Activated CD4-positive, CD25-positive, alpha-beta regulatory T cell treated with anti-CD3 and anti-CD28 coated beads, Interleukin-2, amount 50 U/mL, for 72 hours (primary cell): ENCODE measurements at regions not wholly inside any gene's neighbourhood (a gene's known extent, or its start where the extent isn't known, plus 50 kb on each side); places are given as distances from the start of the nearest gene placed in this dataset.
"Not testable (repeated sequence)": the region's sequence is repeated elsewhere in the genome, so short reads cannot be mapped to it uniquely, and the experiment has no call there.

Source experiments
- DNase-seq: peaks from one replicate; pipeline ENCODE4 v3.0.0; 2021

DNA sequence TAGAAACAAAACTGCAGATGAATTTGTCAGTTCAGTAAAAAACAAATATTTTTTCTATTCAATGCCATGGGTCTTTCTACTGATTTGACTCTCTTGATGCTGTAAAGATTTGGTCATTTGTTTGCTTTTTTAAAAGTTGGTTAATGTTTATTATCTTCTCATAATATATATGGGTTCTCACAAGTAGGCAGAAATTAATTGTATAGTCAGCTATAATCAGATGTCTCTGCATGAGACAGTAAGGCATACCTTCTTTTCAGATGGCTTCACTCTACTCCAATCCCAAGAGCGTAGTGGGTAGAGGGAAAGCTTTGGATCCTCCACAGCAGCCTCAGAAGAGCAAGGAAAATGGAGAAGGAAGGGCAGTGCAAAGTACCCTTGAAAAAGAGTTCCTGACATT lies 1202.9 kb upstream of the CELF4 start:
- DNase-seq = no peak

DNA sequence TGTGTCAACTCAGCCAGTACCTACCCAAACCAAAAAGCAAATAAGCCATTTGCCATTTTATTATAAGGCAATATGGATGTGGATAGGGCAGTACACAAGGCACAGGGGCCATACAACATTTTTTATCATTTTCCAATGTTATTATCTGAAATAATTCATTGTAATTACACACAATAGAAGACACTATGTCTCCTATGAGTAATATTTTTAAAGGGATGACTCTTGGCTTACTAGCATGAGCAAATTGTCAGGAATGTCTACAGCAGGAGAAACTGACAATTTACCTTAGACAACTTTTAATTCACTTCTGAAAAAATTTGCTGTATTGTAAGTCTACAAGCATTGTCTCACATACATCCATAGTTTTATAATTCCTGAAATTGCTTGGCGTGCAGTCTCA lies 1193.9 kb upstream of the CELF4 start:
- no peak for DNase-seq

DNA sequence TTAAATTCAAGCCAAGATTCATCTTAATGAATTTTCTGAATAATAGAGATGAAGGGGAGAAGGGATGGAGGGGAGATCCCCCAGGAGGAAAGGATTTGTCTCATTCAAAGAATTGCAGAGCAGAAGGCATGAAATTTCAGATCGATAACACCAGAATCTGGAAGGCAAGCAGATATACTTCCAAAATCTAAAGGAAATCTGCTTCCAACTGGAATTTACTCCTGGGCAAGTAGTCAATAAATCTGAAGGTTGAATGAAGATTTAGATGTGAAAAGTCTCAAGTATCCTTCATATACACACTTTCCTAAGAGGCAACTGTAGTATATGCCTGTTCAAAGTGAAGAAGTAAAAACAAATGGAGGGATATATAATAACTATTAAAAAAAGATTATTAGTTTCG lies 1190.8 kb upstream of the CELF4 start:
- DNase-seq = no peak

DNA sequence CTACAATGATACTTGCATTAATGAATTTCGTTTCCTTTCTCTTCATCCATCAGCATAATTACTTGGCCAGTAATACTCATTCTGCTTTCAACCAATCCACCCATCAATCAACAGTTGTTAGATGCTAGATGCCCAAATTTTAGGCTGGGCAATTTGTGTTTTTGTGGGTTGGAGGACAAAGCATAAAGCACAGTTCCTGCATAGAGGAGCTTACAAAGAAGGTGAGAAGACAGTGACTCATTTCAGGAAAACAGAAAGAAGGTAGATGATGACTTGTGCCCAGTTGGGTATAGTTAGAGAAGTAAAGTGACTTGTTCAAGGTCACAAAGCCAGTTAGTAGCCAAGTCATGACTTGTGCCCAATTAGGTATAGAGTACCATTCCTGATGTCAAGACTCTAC lies 1186.8 kb upstream of the CELF4 start:
- no peak for DNase-seq

DNA sequence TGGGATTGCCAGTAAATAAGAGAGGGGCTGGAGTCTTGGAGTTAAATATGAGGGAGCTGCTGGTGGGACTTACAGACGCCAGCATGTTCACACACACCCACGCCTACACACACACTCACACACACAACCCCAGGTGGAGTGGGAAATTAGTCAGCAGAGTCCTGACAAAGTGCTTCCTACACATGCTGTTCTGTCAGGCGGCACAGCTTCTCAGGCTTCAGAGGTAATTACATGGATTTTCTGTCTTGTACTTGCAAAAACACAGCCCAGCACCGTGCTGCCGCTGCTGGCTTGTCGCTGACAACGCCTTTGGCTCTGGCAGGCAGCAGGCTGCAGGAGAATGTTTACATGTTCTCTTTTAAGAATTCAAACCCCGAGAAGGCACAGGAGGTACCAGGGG lies 1186.3 kb upstream of the CELF4 start:
- DNase-seq = no peak

DNA sequence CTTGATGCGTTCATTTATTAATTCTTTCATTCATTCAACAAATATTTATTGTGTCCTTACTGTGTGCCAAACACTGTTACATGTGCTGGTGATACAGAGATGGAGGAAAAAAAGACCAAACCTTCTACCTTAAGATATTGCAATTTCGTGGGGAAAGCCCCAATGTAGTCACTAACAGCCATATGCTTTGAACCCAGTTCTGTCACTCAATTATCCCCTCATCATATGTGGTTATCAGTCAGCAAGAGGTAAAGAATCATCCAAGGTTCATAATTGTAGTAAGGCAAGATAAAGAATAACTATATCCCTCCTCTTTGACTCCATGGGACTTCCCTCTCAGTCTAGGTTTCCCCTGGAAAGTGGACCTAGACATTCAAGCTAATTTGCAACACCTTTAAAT lies 1185.6 kb upstream of the CELF4 start:
- no peak for DNase-seq

DNA sequence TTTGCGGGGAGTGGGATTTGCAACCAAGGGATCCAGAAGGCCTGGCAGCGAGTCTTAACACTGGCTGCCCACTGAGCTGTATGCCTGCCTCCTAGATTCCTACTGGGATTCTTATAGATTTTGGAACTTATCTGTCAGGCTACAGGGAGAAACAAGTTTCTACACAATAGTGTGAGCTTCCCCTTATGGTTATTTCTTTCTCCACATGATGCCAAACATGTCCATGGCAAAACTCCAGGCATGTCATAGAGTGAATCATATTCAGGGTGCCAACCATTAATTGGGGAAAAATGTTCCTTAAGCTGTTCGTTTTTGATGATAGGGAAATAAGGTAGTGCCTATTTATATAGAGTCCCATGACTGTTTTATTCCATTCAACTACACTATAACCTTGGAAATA lies 1185.2 kb upstream of the CELF4 start:
- no peak for DNase-seq

DNA sequence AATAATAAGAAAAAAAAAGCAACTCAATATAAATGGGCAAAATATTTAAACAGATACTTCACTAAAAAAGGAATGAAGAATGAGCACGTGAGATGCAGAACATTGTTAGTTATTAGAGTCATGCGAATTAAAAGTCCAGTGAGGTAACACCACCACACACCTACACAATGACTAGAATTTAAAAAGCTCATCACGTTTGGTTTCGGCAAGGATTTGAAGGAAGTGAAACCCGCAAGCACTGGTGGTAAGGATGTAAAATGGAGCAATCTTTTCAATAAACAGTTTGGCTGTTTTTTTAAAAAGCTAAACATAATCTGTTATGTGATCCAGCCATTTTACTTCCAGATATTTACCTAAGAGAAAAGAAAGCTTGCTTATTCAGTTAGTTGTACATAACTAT lies 1181.6 kb upstream of the CELF4 start:
- DNase-seq = no peak

DNA sequence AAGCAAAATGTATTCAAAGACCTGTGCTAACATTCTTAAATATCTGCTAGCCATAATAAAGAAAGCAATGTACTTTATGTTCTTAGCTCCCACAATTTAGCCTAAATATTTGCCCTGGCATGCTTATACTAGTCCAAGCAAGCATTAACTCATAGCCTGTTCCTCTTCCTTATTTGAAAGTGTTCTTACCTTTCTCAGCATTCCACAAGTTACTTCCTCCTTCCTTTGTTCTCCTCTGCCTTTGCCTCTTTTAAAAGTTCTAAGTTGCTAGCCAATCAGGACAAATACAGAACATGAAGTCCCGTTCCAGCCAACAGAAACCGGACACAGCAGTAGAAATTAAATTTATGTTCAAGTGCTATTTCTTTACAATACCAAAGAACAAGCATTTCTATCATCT lies 1154.6 kb upstream of the CELF4 start:
- not testable (repeated sequence) for DNase-seq

DNA sequence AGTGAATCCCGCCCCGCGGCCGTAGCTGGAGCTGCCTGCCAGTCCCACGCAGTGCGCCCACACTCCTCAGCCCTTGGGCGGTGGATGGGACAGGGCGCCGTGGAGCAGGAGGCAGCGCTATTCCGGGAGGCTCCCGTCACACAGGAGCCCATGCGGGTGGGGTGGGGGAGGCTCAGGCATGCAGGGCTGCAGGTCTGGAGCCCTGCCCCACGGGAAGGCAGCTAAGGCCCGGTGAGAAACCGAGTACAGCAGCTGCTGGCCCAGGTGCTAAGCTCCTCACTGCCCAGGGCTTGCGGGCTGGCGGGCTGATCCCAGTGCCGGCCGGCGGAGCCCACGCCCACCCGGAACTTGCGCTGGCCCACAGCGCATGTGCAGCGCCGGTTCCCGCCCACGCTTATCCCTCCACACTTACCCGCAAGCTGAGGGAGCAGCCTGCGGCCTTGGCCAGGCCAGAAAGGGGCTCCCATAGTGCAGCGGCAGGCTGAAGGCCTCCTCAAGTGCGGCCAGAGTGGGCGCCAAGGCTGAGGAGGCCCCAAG lies 1152.8 kb upstream of the CELF4 start:
- DNase-seq = no peak

DNA sequence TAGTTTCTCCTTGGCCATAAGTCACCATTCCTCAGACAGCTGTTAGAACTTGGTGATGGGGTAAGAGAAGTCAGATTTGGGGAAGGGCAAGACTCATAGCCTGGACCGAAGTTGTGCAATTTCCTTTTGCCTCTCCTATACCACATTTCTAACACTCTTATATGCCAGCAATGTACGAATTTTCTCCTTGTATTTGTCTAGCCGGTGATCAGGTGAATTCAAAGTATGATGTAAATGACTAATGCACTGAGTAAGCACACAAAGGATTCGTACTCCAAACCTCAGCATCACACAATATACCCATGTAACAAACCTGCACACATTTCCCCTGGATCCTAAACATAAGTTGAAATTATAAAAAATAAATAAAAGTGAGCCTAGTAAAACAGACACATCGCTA lies 1143.5 kb upstream of the CELF4 start:
- no peak for DNase-seq

DNA sequence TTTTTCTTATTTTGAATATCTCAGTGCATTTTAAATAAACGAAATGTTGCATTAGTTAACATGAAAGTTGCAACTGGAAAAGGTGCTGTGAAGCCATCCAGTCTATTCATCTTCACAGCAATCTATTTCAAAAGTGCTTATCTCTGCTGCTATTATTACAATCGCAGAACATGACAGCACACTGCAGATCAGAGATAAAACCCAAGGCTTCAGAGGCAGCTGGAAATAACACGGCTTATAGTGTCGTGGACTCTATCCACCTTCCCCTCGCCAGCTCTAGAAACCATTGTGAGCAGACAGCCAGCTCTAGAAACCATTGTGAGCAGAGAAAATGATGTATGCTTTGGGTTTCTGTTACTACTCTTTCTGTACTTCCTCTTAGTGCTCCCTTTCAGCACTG lies 1140.8 kb upstream of the CELF4 start:
- no peak for DNase-seq

DNA sequence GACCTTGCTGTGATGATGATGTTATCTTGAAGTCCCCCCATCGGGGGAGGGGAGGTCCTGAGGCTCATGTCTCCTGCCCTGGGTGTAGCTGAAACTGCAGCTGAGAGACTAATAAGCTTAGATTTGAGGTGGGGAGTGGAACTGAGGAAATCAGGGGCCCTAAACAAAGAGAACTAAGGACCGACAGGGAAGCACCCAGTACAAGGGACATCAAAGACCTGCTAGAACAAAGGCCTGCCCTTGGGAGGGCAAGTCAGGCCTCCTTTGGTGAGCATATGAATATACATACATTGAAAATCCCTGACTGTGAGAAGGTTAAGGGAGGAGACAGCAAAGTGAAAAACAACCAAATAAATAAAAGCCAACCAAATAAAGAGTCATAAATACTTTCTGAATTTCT lies 1132.5 kb upstream of the CELF4 start:
- DNase-seq = no peak

DNA sequence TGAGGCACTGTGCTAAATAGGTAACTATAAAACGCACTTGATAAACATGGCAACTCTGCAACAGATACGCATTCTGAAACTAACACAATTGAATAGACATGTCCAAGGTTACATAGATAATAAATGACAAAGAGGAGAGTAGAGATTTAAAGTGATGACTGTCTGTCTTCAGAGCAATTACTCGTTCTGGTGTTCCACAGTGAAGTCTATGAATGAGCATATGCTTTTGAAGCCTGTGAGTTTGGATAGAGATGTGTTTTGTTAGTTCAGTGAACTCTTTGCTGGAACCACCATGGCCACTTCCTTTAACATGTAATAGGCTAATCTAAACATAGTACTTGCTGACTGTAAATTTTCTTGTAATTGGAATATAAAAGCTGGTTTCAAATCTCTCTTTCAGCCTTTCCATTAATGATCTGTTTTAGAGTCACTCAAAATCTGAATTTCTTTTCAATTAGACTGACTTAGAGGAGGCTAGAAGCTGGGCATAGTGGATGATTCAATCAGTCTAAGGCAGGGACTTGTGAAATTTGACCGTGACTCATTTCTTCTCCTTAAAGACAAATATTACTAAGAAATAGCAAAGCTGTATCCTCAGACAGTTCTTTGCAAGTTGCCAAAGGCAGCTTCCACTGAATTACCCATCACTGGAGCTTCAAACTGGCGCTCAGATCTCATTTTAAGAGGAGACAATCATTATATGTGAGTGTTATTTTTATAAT lies 1130.1 kb upstream of the CELF4 start:
- DNase-seq = no peak

DNA sequence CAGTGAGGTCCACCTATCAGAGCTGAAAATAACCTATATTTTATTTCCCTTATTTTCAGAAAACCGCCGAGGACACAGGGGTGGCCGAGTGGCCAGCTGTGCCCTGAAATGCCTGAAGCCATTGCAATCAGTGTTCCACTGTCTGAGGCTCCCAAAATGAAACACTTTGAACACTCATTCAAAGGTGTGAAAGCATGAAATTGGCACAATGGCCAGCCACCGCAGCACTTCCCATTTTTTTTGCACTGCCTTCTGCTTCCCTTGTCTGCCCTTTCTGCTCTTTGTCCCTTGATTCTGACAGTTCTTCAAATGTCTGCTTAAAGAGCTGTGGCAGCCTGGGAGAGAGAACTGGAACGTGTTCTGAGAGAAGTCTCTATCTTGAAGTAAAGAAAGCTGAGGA lies 1127.5 kb upstream of the CELF4 start:
- no peak for DNase-seq

DNA sequence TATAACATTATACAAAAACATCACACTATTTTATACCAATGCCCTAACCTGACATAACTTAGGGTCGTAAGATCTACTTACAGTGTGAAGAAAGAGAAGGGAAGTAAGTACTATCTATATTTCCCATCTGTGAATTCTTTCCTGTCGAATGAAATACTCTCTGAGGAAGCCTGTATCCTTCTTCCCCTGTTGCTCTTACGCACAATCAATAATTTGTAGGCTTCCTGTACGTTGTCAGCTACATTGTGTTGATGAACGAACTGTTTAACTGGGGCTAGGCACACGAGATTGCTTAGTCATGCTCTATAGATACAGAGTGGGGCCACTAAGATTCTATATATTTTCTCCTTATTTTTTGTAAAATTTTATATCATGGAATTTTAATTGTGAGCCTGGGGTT lies 1125.0 kb upstream of the CELF4 start:
- DNase-seq = no peak

DNA sequence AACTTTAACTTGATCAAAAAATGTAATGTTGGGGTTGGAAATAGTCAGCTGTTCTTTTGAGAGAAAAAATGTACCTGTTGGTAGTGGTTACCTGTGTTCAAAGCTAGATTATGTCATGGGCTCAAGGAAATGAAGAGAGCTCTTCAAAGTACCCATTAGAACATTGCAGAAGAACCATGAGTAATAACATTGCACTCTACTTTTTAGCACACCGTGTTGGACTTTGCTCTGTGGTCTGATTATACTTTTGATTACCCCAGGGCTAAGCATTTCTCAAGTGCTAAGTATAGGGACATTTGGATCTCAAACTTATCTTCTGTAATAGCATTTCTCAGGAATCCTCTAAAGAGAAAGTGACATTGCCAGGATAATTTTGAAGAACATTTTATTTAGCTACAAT lies 1122.8 kb upstream of the CELF4 start:
- no peak for DNase-seq

DNA sequence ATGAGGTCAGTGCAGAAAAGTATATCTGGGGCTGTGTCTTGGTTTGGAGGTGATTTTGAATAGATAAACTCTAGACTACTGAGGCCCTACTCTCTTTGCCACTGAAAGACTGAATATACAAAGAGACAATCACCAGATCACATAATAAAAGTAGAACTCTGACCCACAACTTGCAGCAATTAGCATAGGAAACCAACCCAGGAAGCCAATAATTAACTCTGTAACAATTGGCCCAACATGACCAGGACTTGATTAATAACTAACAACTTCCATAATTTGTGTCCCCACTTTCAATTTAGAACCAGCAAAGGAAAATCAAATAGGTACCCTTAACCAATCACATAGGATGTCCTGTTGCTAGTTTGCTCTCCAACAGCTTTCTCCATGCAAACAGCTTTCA lies 1104.9 kb upstream of the CELF4 start:
- no peak for DNase-seq

DNA sequence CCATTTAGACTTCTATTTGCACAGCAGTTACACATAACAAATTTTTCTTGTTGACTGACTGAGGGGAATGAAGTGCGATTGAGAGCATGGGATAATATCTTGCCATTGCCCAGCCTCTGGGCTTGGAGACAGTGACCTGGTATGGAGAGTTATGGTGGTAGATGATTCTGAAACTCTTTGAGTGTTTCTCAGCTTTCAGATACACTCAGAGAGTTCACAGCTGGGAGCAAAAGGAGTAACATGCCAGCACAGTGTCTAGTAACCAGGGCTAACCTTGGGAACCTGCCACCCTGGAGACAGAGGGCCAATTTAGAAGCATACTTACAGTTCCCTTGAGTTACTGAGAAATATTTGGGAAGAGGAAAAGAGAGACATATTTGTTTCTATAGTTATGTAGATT lies 1099.3 kb upstream of the CELF4 start:
- DNase-seq = no peak

DNA sequence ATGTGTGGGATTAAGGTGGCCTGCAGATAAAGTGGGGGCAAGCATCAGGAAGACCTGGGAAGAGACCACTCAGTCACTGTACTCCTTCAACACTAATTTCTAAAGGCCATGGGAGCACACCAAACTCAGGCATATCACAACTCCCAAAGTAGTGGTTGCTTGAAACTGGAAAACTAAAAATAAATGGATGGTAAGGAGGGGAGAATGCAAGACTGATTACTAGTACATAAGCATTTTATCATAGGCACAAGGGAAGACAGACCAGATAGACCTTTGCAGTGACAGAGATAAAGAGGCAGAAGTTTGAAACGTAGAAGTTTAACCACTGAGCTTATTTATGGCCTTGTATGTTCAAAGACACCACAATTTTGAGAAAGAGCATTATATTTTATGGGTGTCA lies 1098.1 kb upstream of the CELF4 start:
- DNase-seq = no peak

DNA sequence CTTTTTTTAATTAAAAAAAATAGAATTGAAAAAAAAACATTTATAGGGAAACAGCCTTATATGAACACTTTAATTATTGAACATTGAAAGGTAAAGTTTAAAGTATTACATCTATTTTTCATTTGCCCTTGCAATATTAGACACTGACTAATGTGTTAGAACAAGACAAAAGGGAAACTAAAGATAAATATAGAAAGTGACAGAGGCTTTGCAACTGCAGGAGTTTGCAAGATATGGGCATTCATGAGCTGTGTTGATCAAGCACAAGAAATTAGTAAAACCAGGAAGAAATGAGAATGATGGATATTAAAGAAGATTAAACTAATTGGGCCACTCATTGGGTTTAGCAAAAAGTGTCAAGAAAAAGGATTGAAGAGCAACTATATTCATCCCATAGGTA lies 1097.7 kb upstream of the CELF4 start:
- DNase-seq = no peak

DNA sequence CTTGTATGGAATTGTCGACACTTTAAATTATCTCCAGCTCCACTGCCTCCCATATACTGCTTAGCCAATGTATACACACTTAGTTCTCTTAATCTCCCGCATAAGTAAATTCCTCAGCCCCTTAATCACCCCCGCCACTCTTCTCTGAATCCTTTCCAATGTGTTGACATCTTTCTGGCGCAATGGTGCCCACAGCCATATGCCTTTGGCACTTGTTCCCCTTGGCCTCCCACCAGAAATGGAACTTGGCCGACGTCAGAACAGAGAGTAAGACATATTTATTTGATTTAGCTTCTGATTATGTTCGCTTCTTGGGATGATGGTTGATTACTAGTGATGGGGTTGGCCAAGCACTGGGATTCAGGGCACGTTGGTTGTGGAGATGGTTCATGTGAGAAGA lies 1089.3 kb upstream of the CELF4 start:
- DNase-seq = no peak

DNA sequence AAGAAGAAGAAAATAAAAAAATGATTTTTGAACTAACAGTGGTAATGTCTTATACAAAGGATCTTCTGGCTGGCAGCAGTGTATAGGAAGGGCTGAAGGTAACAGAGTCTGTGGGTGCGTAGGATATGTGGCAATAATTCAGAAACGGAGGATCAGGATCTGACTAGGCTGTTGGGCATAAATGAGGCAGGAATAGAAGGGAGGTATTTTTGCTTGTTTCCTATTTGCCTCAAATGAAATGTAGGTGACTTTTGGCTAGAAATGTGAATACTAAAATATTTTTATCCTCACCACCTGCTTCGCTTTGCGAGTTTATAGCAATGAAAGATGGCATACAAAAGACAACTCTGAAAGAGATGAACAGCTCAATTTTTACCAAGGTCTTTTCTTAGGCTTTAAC lies 1086.1 kb upstream of the CELF4 start:
- DNase-seq = no peak

DNA sequence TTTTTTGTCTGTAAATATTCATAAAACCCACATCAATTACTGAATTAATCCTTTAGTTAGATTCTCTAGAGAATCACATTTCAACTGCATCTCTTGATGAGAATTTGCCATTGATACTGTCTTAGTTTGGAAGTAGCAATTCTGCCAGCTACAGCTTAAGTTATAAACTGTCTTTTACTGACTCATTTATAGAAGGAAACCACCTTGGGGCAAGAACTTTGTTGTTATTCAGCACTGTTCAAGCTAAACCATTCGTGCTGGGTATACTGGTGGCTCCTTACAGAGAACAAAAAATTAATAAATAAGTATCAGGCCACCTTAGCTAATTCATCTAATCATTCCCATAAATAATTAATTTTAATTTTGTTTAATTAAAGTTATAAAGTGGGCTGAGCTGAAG lies 1082.6 kb upstream of the CELF4 start:
- no peak for DNase-seq

DNA sequence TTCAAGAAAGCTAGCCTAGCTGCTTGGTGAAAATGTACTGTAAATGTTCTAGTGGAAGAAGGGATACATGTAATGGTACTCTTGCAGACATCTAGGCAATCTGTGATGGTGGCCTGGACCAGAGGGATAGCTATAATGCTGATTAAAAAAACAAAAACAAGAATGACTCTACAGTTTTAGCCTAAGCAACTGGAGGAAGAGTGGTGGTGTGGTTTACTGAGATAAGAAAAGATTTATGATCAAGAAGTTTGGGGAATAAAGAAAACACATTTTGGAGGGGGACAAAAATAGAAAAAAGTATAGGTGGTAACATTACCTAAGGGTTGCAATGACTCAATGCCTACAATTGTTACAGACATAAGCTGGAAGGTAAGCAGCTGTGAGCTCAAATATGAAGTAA lies 1080.7 kb upstream of the CELF4 start:
- DNase-seq = no peak
